Ascending aorta (tissue), 2 donors: ENCODE measurements at regions not wholly inside any gene's neighbourhood (a gene's known extent, or its start where the extent isn't known, plus 50 kb on each side); places are given as distances from the start of the nearest gene placed in this dataset.

Experiments
- DNase-seq, 2 donors: peaks; one replicate each; pipeline ENCODE4 v3.0.0-alpha.2; 2019; ENCODE audit warnings: low spot score in 2 of 2
- H3K27ac ChIP-seq, 2 donors: fragments of 200-600 bp; sonication (generic); one replicate each; pipeline ENCODE4 v1.5.1; 2016 to 2017; ENCODE audit warnings: mild to moderate bottlenecking in 1 of 2
- H3K27me3 ChIP-seq: fragments of 200-600 bp; sonication (generic); one replicate; pipeline ENCODE4 v1.5.1; 2017
- H3K36me3 ChIP-seq, 2 donors: fragments of 200-600 bp; sonication (generic); one replicate each; pipeline ENCODE4 v1.5.1; 2016
- H3K4me1 ChIP-seq, 2 donors: fragments of 200-600 bp; sonication (generic); one replicate each; pipeline ENCODE4 v1.5.1; 2016 to 2017; ENCODE audit warnings: mild to moderate bottlenecking in 1 of 2
- H3K4me3 ChIP-seq, 2 donors: fragments of 200-600 bp; sonication (generic); one replicate each; pipeline ENCODE4 v1.5.1; 2016 to 2017; ENCODE audit warnings: mild to moderate bottlenecking in 1 of 2
- H3K9me3 ChIP-seq, 2 donors: fragments of 200-600 bp; sonication (generic); one replicate each; pipeline ENCODE4 v1.5.1; 2016
- CTCF ChIP-seq, 3 experiments: fragments of 200-600 bp in 2 of 3; fragments of 450-650 bp in 1 of 3; sonication (generic) in 2 of 3; IDR thresholded peaks; one replicate each; pipeline ENCODE4 v1.5.1; 2016 to 2019; ENCODE audit warnings: antibody characterized with exemption in 3 of 3, mild to moderate bottlenecking in 1 of 3, moderate library complexity in 1 of 3
- intact Hi-C: fragments of 100-400 bp; cut with DNase I; formaldehyde crosslinking; loops from one replicate; pipeline ENCODE4 v1.15.1; 2023

- Histone ChIP-seq H3K27ac (no peak overlapping the region), H3K4me3 (no peak overlapping the region), H3K36me3 (no peaks in the 10 kb centered on the region), H3K4me1 (peaks cover 0 to 2% of the 10 kb centered on the region in 2 donors), H3K9me3 (peaks cover 6 to 33% of the 10 kb centered on the region in 2 donors), H3K27me3 (no peaks in the 10 kb centered on the region)
- TF ChIP-seq CTCF (IDR thresholded peaks at IDR 0.05), result no peak
- DNase-seq, result no peak
- intact Hi-C loops, result no loop called here
These were observed 90.7 kb upstream of the ARHGAP5 start for GRCh38 chr14:31986405-31986804.

- peaks cover 0 to 2% of the 10 kb centered on the region in 2 donors for H3K4me1 ChIP-seq
- H3K27ac ChIP-seq, result no peak overlapping the region
- intact Hi-C loops, result no loop called here
- no peak for DNase-seq
- TF ChIP-seq CTCF (IDR thresholded peaks at IDR 0.05), result no peak
- H3K27me3 ChIP-seq, result no peaks in the 10 kb centered on the region
- H3K36me3 ChIP-seq, result no peaks in the 10 kb centered on the region
- H3K9me3 ChIP-seq, result peaks cover 4 to 23% of the 10 kb centered on the region in 2 donors
- no peak overlapping the region for H3K4me3 ChIP-seq
These were observed 89.4 kb upstream of the ARHGAP5 start for GRCh38 chr14:31987721-31988120.

- TF ChIP-seq CTCF (IDR thresholded peaks at IDR 0.05), result no peak
- Histone ChIP-seq H3K9me3 (peaks cover 0 to 18% of the 10 kb centered on the region in 2 donors), H3K36me3 (no peaks in the 10 kb centered on the region), H3K4me3 (no peak overlapping the region), H3K27me3 (no peaks in the 10 kb centered on the region), H3K27ac (no peak overlapping the region), H3K4me1 (peaks cover 0 to 2% of the 10 kb centered on the region in 2 donors)
- DNase-seq, result no peak
- intact Hi-C loops, result no loop called here
These were observed 88.9 kb upstream of the ARHGAP5 start for GRCh38 chr14:31988244-31988643.

- Histone ChIP-seq H3K9me3 (peaks cover 0 to 11% of the 10 kb centered on the region in 2 donors), H3K27ac (no peak overlapping the region), H3K4me1 (peaks cover 0 to 2% of the 10 kb centered on the region in 2 donors), H3K27me3 (no peaks in the 10 kb centered on the region), H3K4me3 (no peak overlapping the region), H3K36me3 (no peaks in the 10 kb centered on the region)
- no peak for TF ChIP-seq CTCF (IDR thresholded peaks at IDR 0.05)
- intact Hi-C loops, result no loop called here
- no peak for DNase-seq
These were observed 86.8 kb upstream of the ARHGAP5 start for GRCh38 chr14:31990183-31990857.

GRCh38 chr14:31990926-31991572, 86.1 kb upstream of the ARHGAP5 start:
- Histone ChIP-seq H3K27ac (no peak overlapping the region), H3K27me3 (no peaks in the 10 kb centered on the region), H3K4me3 (no peak overlapping the region), H3K4me1 (peaks cover 0 to 2% of the 10 kb centered on the region in 2 donors), H3K9me3 (peaks cover 0 to 6% of the 10 kb centered on the region in 2 donors), H3K36me3 (no peaks in the 10 kb centered on the region)
- intact Hi-C loops, result no loop called here
- no peak for DNase-seq
- TF ChIP-seq CTCF (IDR thresholded peaks at IDR 0.05), result no peak
